Smooth muscle cell (in vitro differentiated cells): ENCODE measurements at regions not wholly inside any gene's neighbourhood (a gene's known extent, or its start where the extent isn't known, plus 50 kb on each side); places are given as distances from the start of the nearest gene placed in this dataset.
"Not testable (repeated sequence)": the region's sequence is repeated elsewhere in the genome, so short reads cannot be mapped to it uniquely, and the experiment has no call there.

ENCODE experiments used
- DNase-seq: peaks from one replicate; lab custom pipeline; 2025; ENCODE audit not compliant: unreplicated experiment; lab: John Stamatoyannopoulos, UW
- H2AFZ ChIP-seq: fragments of 200-600 bp; sonication (generic); 2 replicates; pipeline ENCODE4 v1.6.0; 2016; ENCODE audit warnings: antibody characterized with exemption, low read depth, mild to moderate bottlenecking
- H3F3A ChIP-seq: fragments of 200-600 bp; sonication (generic); 2 replicates; pipeline ENCODE4 v1.6.0; 2017; ENCODE audit warnings: antibody characterized with exemption, low read depth
- H3K27ac ChIP-seq: fragments of 200-600 bp; sonication (generic); 2 replicates; pipeline ENCODE4 v1.5.1; 2016; ENCODE audit warnings: low read depth, mild to moderate bottlenecking
- H3K27me3 ChIP-seq: fragments of 200-600 bp; sonication (generic); 2 replicates; pipeline ENCODE4 v1.6.1; 2016; ENCODE audit warnings: low read depth, mild to moderate bottlenecking
- H3K36me3 ChIP-seq: fragments of 200-600 bp; sonication (generic); 2 replicates; pipeline ENCODE4 v1.5.1; 2016; ENCODE audit warnings: low read depth
- H3K4me1 ChIP-seq: fragments of 200-600 bp; sonication (generic); 2 replicates; pipeline ENCODE4 v1.5.1; 2016; ENCODE audit warnings: low read depth
- H3K4me2 ChIP-seq: fragments of 200-600 bp; sonication (generic); 2 replicates; pipeline ENCODE4 v1.6.0; 2016; ENCODE audit warnings: mild to moderate bottlenecking
- H3K4me3 ChIP-seq: fragments of 200-600 bp; sonication (generic); 2 replicates; pipeline ENCODE4 v1.5.1; 2016; ENCODE audit warnings: mild to moderate bottlenecking
- H3K79me2 ChIP-seq: fragments of 200-600 bp; sonication (generic); 2 replicates; pipeline ENCODE4 v1.6.0; 2016; ENCODE audit warnings: low read depth, mild to moderate bottlenecking
- H3K9ac ChIP-seq: fragments of 200-600 bp; sonication (generic); 2 replicates; pipeline ENCODE4 v1.6.0; 2016; ENCODE audit warnings: low read depth
- H3K9me3 ChIP-seq: fragments of 200-600 bp; sonication (generic); replicated peaks from 2 replicates; pipeline ENCODE4 v1.5.1; 2016; ENCODE audit warnings: low read depth
- H4K20me1 ChIP-seq: fragments of 200-600 bp; sonication (generic); 2 replicates; pipeline ENCODE4 v1.6.0; 2016; ENCODE audit warnings: low read depth
- CTCF ChIP-seq: fragments of 200-600 bp; sonication (generic); IDR thresholded peaks from 2 replicates; pipeline ENCODE4 v1.5.1; 2017; ENCODE audit warnings: borderline replicate concordance, mild to moderate bottlenecking, antibody characterized with exemption; ENCODE audit not compliant: insufficient read depth, poor library complexity, severe bottlenecking
- WGBS: methylation state at CpG from one replicate; pipeline ENCODE4 v1.1.7; 2016; ENCODE audit warnings: low lambda C conversion rate; 5-methylcytosine and 5-hydroxymethylcytosine counted together

DNA sequence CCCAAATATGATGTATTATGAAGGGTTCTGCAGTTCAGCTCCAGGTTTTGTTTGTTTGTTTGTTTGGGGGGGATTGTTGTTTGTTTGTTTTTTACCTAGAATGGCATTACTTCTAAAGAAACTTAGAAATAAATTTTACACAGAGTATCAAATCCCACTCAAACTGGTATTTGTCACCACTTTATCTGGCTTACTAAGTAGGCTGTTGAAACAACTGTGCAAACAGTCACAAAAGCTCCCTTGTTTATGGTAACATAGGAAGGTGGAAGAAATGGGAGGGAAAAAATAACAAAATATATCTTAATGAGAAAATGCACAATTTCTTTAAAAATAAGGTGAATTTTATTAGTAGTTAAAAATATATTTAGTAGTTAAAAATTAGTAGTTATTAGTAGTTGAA lies 108.3 kb upstream of the ANO5 start:
- Histone ChIP-seq H3K4me2 (no peak overlapping the region), H3K4me1 (no peaks in the 10 kb centered on the region), H2AFZ (peak overlapping the region; percentile 24), H3K9ac (no peak overlapping the region), H3K27me3 (no peaks in the 10 kb centered on the region), H3K27ac (no peak overlapping the region), H4K20me1 (no peaks in the 10 kb centered on the region), H3K36me3 (no peaks in the 10 kb centered on the region), H3K4me3 (no peak overlapping the region), H3K79me2 (no peaks in the 10 kb centered on the region), H3F3A (no peaks in the 10 kb centered on the region), H3K9me3 (no peaks in the 10 kb centered on the region)
- no peak for DNase-seq
- no peak for TF ChIP-seq CTCF

DNA sequence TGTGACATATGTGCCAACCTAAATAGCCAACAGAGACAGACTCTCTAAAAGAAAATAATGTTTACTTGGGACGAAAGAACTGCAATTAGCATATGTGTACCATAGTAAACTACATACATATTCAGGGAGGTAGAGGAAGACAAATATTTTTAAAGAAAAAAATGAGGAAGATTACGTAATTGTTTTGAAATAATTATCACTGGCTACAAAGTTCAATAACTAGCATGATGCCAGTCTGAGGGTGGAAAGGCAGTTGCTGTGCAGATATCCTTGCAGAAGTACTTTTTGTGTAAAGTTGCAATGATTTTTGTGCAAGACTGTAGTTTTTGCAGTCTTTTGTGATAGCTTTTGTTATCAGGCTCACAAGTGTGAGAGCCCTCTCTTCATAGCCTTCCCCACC lies 103.3 kb upstream of the ANO5 start:
- H3K4me3 ChIP-seq = no peak overlapping the region
- no peaks in the 10 kb centered on the region for H4K20me1 ChIP-seq
- H3K4me1 ChIP-seq = no peaks in the 10 kb centered on the region
- WGBS = 97% methylated on average over 2 of the region's 2 CpGs
- no peak for DNase-seq
- no peaks in the 10 kb centered on the region for H3K27me3 ChIP-seq
- TF ChIP-seq CTCF = no peak
- no peak overlapping the region for H3K27ac ChIP-seq
- H3K9ac ChIP-seq = no peak overlapping the region
- H2AFZ ChIP-seq = no peak overlapping the region
- no peaks in the 10 kb centered on the region for H3K79me2 ChIP-seq
- no peaks in the 10 kb centered on the region for H3K36me3 ChIP-seq
- H3K9me3 ChIP-seq = no peaks in the 10 kb centered on the region
- no peaks in the 10 kb centered on the region for H3F3A ChIP-seq
- no peak overlapping the region for H3K4me2 ChIP-seq

- H3K4me1 ChIP-seq = no peaks in the 10 kb centered on the region
- H3F3A ChIP-seq = no peaks in the 10 kb centered on the region
- H3K9ac ChIP-seq = no peak overlapping the region
- H3K27ac ChIP-seq = no peak overlapping the region
- no peak for DNase-seq
- no peak for TF ChIP-seq CTCF
- no peaks in the 10 kb centered on the region for H3K27me3 ChIP-seq
- H4K20me1 ChIP-seq = no peaks in the 10 kb centered on the region
- 64% methylated on average over 2 of the region's 2 CpGs for WGBS
- no peaks in the 10 kb centered on the region for H3K36me3 ChIP-seq
- H3K79me2 ChIP-seq = no peaks in the 10 kb centered on the region
- H3K4me3 ChIP-seq = no peak overlapping the region
- no peak overlapping the region for H3K4me2 ChIP-seq
- H3K9me3 ChIP-seq = no peaks in the 10 kb centered on the region
- H2AFZ ChIP-seq = no peak overlapping the region
Observed at GRCh38 chr11:22106566-22106965, 86.3 kb upstream of the ANO5 start.

GRCh38 chr11:22115470-22116029 lies 77.3 kb upstream of the ANO5 start:
- no peak overlapping the region for H3K4me3 ChIP-seq
- no peaks in the 10 kb centered on the region for H3F3A ChIP-seq
- no peaks in the 10 kb centered on the region for H4K20me1 ChIP-seq
- no peaks in the 10 kb centered on the region for H3K4me1 ChIP-seq
- H2AFZ ChIP-seq = no peak overlapping the region
- no peaks in the 10 kb centered on the region for H3K36me3 ChIP-seq
- H3K4me2 ChIP-seq = no peak overlapping the region
- 78% methylated on average over 3 of the region's 3 CpGs for WGBS
- no peak overlapping the region for H3K27ac ChIP-seq
- H3K79me2 ChIP-seq = no peaks in the 10 kb centered on the region
- no peaks in the 10 kb centered on the region for H3K9me3 ChIP-seq
- H3K27me3 ChIP-seq = no peaks in the 10 kb centered on the region
- no peak for DNase-seq
- no peak for TF ChIP-seq CTCF
- H3K9ac ChIP-seq = no peak overlapping the region

DNA sequence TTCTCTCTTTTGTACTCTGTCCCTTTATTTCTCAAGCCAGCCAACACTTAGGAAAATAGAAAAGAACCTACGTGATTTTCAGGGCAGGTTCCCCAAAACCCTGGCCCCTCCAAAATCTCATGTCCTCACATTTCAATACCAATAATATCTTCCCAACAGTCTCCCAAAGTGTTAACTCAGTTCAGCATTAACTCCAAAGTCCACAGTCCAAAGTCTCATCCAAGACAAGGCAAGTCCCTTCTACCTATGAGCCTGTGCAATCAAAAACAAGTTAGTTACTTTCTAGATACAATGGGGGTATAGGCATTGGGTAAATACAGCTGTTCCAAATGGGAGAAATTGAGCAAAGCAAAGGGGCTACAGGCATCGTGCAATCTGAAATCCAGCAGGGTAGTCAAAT lies 64.9 kb upstream of the ANO5 start:
- H2AFZ ChIP-seq, H3K36me3 ChIP-seq, H3K27ac ChIP-seq, H3K27me3 ChIP-seq, DNase-seq, H3K79me2 ChIP-seq, H3K9me3 ChIP-seq, H4K20me1 ChIP-seq, H3K4me3 ChIP-seq, H3K4me2 ChIP-seq, H3K4me1 ChIP-seq, H3F3A ChIP-seq, H3K9ac ChIP-seq: not testable (repeated sequence)
- WGBS = 90% methylated on average over 2 of the region's 2 CpGs
